Bone marrow (tissue), 2 donors: ENCODE measurements at regions not wholly inside any gene's neighbourhood (a gene's known extent, or its start where the extent isn't known, plus 50 kb on each side); places are given as distances from the start of the nearest gene placed in this dataset.
A peak's percentile ranks its signal among the peaks of the same experiment; 100 is the strongest.
"Not testable (repeated sequence)": the region's sequence is repeated elsewhere in the genome, so short reads cannot be mapped to it uniquely, and the experiment has no call there.

Experiments used
- DNase-seq, 2 donors: peaks; one replicate each; lab custom pipeline; 2025; lab: John Stamatoyannopoulos, UW

DNA sequence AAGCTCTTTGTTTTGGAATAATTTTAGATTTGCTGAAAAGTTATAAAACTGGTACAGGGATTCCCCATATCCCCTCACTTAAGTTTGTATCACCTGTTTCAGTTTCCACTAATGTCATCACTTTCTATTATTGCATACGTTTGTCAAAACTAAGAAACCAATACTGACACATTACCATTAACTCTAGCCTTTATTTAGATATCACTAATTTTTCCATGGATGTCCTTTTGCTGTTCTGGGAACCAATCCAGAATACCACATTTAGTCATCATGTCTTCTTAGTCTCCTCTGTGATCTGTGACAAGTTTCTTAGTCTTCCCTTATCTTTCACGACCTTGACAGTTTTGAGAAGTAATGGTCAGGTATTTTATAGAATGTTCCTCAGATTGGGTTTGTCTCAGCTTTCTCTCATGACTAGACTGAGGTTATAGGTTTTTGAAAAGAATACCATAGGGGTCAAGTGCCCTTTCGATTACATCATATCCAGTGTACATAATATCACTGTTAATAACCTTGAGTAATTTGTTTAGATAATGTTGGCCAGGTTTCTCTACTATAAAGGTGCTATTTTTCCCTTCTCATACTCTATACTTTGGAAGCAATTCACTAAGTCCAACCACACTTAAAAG, 51.9 kb upstream of the NMUR2 start:
- DNase-seq: no peak

GRCh38 chr5:152462021-152462721, 57.1 kb upstream of the NMUR2 start:
- no peak for DNase-seq

DNA sequence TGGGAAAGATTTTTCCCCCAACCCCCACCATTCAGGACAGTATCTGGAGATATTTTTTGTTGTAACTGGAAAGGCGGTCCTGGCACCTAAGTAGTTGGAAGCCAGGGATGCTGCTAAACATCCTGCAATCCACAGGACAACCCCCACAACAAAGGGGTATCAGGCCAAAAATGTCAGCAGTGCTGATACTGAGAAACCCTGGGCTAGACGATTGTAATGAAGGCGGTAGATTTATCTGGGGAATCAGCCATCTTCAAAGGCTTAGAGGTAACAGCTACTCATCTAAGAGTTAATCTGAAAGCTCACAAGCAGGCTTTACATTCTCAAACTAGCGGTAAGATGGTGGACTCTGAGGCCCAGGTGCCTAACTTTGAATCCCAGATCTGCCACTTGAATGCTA, 59.0 kb upstream of the NMUR2 start:
- no peak for DNase-seq

DNA sequence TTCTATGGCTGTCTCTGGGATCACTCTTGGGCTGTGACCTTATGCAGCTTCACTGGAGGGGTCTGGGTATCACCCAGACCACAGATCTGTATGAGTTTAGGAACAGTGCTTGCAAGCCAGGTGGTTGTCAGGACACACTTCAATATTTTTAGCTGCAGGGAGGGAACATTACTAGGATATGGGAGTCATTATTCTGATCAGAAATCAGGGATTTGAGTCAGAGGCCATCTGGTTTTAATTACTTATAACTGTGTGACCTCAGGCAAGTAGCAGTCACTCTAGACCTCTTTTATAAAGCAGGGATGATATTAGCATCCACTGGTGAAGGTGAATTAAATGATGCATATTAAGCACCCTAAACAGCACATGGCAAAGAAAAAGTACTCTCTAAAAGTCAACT, 60.1 kb upstream of the NMUR2 start:
- no peak for DNase-seq

DNA sequence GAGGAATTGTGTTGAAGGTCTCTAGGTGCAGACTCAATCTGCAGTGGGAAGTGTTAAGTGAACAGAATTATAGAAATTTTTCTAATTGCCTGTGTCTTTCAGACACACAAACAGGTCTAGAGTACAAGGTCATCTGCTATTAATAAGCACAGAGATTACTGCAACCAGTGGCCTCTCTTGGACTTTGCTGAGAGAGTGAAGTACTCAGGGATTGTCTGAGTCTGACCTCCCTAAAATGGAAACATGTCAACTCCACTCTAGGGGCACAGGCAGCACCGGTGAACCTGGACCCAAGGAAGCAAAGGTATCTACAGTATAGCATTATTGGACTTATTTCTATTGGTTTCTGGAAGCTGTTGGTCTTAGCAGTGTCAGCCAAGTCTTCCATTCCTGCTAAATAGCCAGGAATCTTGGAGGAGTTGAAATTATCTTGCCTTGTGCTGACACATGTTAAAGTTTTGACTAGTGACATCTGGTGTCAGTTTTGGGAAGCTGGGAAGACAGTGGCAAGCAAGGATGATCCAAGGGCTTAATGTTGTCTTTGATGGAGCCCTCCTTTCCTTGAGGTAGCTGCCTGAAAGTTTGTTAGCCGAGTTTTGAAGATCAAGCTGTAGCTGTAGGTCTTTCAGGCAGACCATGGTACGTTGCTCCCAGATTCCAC, 61.1 kb upstream of the NMUR2 start:
- DNase-seq: no peak

DNA sequence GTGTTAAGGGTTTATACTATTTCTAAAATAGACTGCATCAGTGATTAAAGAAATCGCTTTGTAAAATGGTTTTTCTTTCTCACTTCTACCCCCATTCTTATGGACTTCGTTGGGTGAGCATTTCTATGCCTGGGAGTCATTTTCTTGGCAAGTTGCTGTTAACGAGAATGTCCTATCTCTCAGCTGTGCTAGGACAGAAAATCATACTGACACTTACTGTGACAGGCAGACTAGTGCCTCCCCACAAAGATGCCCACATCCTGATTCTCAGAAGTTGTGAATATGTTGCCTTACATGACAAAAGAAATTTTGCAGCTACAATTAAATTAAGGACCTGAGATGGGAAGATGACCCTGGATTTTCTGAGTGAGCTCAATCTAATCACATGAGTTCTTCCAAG, 65.1 kb upstream of the NMUR2 start:
- no peak for DNase-seq

DNA sequence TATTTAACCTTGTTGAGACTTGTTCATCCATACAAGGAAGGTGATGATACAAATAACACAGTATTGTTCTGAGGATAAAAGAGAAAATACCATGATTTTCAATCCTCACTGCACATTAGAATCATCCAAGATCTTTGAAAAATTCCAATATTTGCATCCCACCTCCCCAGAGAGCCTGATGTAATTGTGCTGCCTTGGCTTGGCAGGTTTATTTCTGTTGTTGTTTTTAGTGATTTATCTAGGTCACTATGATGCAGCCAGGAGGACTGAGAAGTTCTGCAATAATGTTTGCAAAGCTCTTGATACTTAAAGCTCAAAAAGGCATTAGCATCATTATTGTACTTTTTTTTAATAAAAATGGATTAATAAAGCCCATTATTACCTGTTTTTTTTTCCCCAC, 67.0 kb upstream of the NMUR2 start:
- no peak for DNase-seq

DNA sequence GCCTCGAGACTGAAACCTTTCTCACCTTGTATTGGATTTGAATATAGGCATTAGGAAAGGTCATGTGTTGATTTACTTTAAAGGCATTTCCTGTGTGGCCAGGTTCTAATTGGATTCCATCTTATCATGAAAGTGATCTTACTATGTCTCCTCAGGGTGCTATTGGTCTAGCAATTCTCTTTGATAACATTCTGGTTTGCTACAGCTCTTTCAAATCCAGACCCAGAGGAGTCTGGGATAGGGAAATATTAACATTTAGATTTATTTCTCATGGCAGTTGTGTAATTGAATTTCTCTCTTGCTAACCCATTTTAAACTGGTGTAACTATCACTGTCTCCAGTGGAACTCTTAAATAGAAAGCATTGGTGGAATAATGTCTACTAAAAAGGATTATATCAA, 69.9 kb upstream of the NMUR2 start:
- DNase-seq: no peak

DNA sequence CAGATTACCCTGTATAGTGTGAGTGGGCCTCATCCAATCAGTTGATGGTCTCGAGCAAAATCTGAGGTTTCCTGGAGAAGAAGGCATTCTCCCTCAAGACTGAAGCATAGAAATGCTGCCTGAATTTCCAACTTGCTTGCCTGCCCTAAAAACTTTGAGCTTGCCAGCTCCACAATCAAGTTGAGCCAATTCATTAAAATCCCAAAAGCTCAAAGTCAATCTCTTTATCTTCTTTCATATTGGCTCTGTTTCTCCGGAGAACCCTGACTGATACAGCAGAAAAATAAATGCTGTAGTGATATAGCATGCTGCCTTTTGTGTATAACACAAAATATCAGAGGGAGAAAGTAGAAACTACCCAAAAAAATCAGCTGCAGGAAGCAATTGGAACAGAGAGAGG, 72.5 kb upstream of the NMUR2 start:
- DNase-seq: no peak

DNA sequence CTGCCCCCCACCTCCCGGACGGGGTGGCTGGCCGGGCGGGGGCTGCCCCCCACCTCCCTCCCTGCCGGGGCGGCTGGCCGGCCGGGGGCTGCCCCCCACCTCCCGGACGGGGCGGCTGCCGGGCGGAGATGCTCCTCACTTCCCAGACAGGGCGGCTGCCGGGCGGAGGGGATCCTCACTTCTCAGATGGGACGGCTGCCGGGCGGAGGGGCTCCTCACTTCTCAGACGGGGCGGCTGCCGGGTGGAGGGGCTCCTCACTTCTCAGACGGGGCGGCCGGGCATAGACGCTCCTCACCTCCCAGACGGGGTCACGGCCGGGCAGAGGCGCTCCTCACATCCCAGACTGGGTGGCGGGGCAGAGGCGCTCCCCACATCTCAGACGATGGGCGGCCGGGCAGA, 74.8 kb upstream of the NMUR2 start:
- DNase-seq: not testable (repeated sequence)

GRCh38 chr5:152480677-152481076, 75.6 kb upstream of the NMUR2 start:
- DNase-seq: not testable (repeated sequence)

GRCh38 chr5:152487130-152487529, 82.1 kb upstream of the NMUR2 start:
- DNase-seq: no peak

DNA sequence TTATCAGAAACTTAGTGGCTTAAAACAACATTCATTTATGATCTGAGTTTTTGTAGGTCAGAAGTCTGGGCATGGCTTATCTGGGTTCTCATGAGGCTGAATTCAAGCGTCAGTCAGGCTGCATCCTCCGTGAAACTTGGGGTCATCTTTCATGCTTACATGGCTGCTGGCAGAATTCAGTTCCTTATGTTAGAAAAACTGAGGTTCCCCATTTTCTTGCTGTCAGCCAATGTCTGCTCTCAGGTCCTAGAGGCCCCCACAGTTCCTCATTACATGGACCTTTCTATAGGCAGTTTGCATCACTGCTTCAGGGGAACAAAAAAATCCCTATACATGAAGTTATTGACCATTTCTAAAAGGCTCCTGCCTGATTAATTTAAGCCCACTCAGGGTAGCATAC, 83.8 kb upstream of the NMUR2 start:
- no peak for DNase-seq

GRCh38 chr5:152499814-152500535, 94.9 kb upstream of the NMUR2 start:
- no peak for DNase-seq

DNA sequence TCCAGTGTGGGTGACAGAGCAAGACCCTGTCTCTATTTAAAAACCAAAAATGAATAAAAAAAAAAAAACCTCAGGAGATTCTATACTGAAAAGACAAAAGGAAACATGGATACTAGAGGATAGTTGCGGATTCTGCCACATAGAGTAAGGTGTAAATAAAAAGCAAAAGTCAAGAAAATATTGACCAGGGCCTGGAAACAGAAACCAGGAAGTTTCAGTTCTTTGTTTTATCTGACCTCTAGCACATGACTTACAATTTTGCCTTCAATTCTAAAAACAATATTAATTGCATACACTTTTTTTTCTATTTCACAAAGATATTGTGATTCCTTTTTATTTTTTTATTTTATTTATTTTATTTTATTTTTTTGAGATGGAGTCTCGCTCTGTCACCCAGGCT, 96.2 kb upstream of the NMUR2 start:
- DNase-seq: no peak

DNA sequence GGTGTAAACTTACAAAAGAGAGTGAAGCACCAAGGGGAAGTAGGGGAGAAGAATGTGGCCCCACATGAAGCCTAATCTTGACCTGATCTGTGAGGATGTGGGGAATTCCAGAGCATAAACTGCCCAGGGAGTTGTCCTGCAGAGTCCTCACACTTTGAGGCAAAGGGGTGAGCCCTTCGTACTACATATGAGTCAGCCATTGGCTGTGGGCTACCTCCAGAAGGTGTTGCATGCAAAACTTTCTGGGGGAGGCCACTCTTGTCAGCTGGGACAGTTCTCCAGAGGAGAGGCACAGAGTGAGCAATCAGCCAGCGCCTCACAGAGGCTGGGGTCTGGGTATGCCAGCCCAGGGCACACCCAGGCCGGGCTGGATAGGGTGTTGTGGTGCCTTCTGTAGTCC, 98.1 kb upstream of the NMUR2 start:
- DNase-seq: no peak

DNA sequence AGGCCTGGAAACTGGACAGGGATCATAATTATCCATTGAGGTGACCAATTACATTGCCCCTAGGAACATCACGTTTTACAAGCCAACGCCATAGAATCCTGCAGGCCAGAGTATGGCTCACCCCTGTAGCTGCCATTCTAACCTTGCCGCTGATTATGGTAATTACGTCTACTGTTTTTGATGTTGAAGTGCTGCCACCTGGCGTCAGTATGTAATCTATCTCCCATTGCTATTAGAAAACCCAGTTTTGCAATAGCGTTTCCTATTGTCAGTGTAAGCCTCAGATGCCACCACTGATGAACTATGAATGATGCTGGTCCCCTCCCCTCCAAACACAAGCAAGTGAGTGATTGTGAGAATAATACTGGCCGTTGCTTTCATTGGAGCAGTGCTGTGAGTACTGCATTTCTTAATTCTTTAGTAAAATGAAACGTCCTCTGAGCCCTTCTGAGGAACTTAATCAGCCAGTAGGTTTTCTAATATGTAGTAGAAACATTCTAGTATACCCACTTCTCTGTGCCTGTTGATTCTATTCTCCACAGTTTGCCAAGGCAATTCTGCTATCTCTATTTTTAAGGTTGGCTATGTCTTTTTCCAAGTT, 100.5 kb upstream of the NMUR2 start:
- peak in 1 of 2 donors; percentile 15 for DNase-seq

DNA sequence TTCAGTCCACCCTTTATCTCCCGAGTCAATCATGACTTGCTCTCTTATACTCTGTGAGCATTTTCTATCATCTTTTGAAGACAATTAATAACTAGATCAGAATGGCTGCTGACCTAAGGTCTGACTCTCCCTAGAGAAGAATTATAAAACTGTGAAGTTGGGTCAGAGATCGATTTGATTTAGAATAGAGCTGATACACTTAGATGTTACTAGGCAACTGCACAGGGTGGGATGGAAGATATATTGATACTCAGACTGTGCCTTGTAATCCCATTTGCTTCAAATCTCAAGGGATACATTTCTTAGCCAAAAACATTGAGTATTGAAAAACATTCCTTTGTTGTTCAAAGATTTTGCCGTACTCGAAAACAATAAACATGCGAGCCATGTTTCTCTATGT, 106.0 kb upstream of the NMUR2 start:
- DNase-seq: no peak

GRCh38 chr5:152511531-152512132, 106.6 kb upstream of the NMUR2 start:
- DNase-seq: no peak

GRCh38 chr5:152514827-152515397, 109.8 kb upstream of the NMUR2 start:
- DNase-seq: no peak

GRCh38 chr5:152523964-152524363, 118.9 kb upstream of the NMUR2 start:
- no peak for DNase-seq
